Caco-2 (cell line): ENCODE measurements at regions not wholly inside any gene's neighbourhood (a gene's known extent, or its start where the extent isn't known, plus 50 kb on each side); places are given as distances from the start of the nearest gene placed in this dataset.

ENCODE experiments used
- BruUV-seq: library from RNA; stranded (reverse); fragments of 400-500 nt; replicated peaks from 2 replicates; lab custom pipeline; 2021; lab: Mats Ljungman, UMichigan
- CTCF ChIA-PET: fragments of 300-600 bp; sonication (Branson Sonifier 250); formaldehyde crosslinking; loops from one replicate; lab custom pipeline; 2022; ENCODE audit warnings: antibody characterized with exemption; lab: Charles Lee
- POLR2A ChIA-PET: fragments of 300-600 bp; sonication (Branson Sonifier 250); formaldehyde crosslinking; loops from one replicate; lab custom pipeline; 2022; ENCODE audit warnings: antibody characterized with exemption; lab: Charles Lee
- DNase-seq, 2 experiments: peaks; one replicate each; pipeline versions ENCODE4 v3.0.0 to v3.0.0-alpha.2; 2020 to 2022
- H3K27me3 ChIP-seq: replicated peaks from 2 replicates; pipeline ENCODE4 v1.6.0; 2011; ENCODE audit warnings: low read length; ENCODE audit not compliant: control insufficient read depth, insufficient read depth
- H3K36me3 ChIP-seq: 2 replicates; pipeline ENCODE4 v1.5.1; 2011; ENCODE audit warnings: low read length; ENCODE audit not compliant: control insufficient read depth, insufficient read depth
- H3K4me1 ChIP-seq: fragments of 250-450 bp; sonication (Bioruptor Pico); 2 replicates; pipeline ENCODE4 v1.5.1; 2020; ENCODE audit warnings: mild to moderate bottlenecking
- H3K4me3 ChIP-seq: 2 replicates; pipeline ENCODE4 v1.5.1; 2011; ENCODE audit warnings: low read depth, mild to moderate bottlenecking, control low read depth, low read length
- H3K9me3 ChIP-seq: fragments of 250-450 bp; sonication (Bioruptor Pico); 2 replicates; pipeline ENCODE4 v1.5.1; 2020; ENCODE audit warnings: mild to moderate bottlenecking, moderate library complexity
- H3K27ac Mint-ChIP-seq: one replicate; pipeline ENCODE4 v1.8.0; 2022; ENCODE audit warnings: mixed read lengths; ENCODE audit not compliant: unreplicated experiment
- H3K27me3 Mint-ChIP-seq: one replicate; pipeline ENCODE4 v1.8.0; 2022; ENCODE audit warnings: mixed read lengths; ENCODE audit not compliant: insufficient read depth, unreplicated experiment
- H3K36me3 Mint-ChIP-seq: one replicate; pipeline ENCODE4 v1.8.0; 2022; ENCODE audit warnings: mild to moderate bottlenecking, mixed read lengths; ENCODE audit not compliant: insufficient read depth, unreplicated experiment
- H3K4me1 Mint-ChIP-seq: one replicate; pipeline ENCODE4 v1.8.0; 2022; ENCODE audit warnings: low read depth, mixed read lengths; ENCODE audit not compliant: unreplicated experiment
- H3K4me3 Mint-ChIP-seq: one replicate; pipeline ENCODE4 v1.8.0; 2022; ENCODE audit warnings: mild to moderate bottlenecking, moderate library complexity, mixed read lengths; ENCODE audit not compliant: unreplicated experiment
- H3K9me3 Mint-ChIP-seq: one replicate; pipeline ENCODE4 v1.8.0; 2022; ENCODE audit warnings: mixed read lengths; ENCODE audit not compliant: unreplicated experiment
- CTCF ChIP-seq, 2 experiments: fragments of 200-600 bp in 1 of 2; IDR thresholded peaks; 1 replicate in 1 of 2; 2 replicates in 1 of 2; pipeline versions ENCODE4 v1.5.1 to v1.8.0; 2011 to 2022; ENCODE audit warnings: antibody characterized with exemption in 1 of 2, control low read depth in 1 of 2, inconsistent platforms in 1 of 2, low read depth in 1 of 2, low read length in 1 of 2, mild to moderate bottlenecking in 1 of 2, moderate library complexity in 1 of 2; ENCODE audit not compliant: insufficient read depth in 1 of 2, severe bottlenecking in 1 of 2, unreplicated experiment in 1 of 2
- intact Hi-C: fragments of 100-400 bp; cut with micrococcal nuclease; formaldehyde crosslinking; loops from one replicate; pipeline ENCODE4 v1.10.0; 2022; ENCODE audit not compliant: unreplicated experiment

- Mint-ChIP-seq H3K4me3 (no peak overlapping the region), H3K27ac (no peak overlapping the region), H3K36me3 (peaks cover 8% of the 10 kb centered on the region), H3K4me1 (peaks cover 20% of the 10 kb centered on the region), H3K9me3 (peaks cover 29% of the 10 kb centered on the region), H3K27me3 (no peaks in the 10 kb centered on the region)
- BruUV-seq, result no TSS peak
- ChIA-PET POLR2A (interaction anchor here (0.6 kb wide), 1 partner anchor 69 kb away, joined by 14 read pairs; no protein-coding TSS in a partner anchor), CTCF (no interaction called here)
- intact Hi-C loops, result no loop called here
- Histone ChIP-seq H3K36me3 (no peaks in the 10 kb centered on the region), H3K4me3 (no peak overlapping the region), H3K4me1 (peaks cover 20% of the 10 kb centered on the region), H3K27me3 (no peaks in the 10 kb centered on the region), H3K9me3 (peaks cover 13% of the 10 kb centered on the region; the same call in 1 of the 2 replicates)
- TF ChIP-seq CTCF (IDR thresholded peaks at IDR 0.05; ENCODE audit: insufficient read depth in 1 of 2, low read depth in 1 of 2, low read length in 1 of 2, severe bottlenecking in 1 of 2, unreplicated experiment in 1 of 2), result no peak
- no peak for DNase-seq
Measured at GRCh38 chr7:21357151-21358097, 70.5 kb upstream of the SP4 start.

- BruUV-seq, result no TSS peak
- ChIA-PET CTCF (no interaction called here), POLR2A (no interaction called here)
- H3K4me3 ChIP-seq, result no peak overlapping the region
- peaks cover 13% of the 10 kb centered on the region for H3K9me3 ChIP-seq
- no peak for TF ChIP-seq CTCF (IDR thresholded peaks at IDR 0.05; ENCODE audit: insufficient read depth in 1 of 2, low read depth in 1 of 2, low read length in 1 of 2, severe bottlenecking in 1 of 2, unreplicated experiment in 1 of 2)
- H3K4me1 ChIP-seq, result peaks cover 21% of the 10 kb centered on the region
- Mint-ChIP-seq H3K27ac (no peak overlapping the region), H3K36me3 (peaks cover 8% of the 10 kb centered on the region), H3K4me1 (peaks cover 20% of the 10 kb centered on the region), H3K27me3 (no peaks in the 10 kb centered on the region), H3K9me3 (peaks cover 28% of the 10 kb centered on the region), H3K4me3 (no peak overlapping the region)
- intact Hi-C loops, result no loop called here
- no peaks in the 10 kb centered on the region for H3K36me3 ChIP-seq
- no peaks in the 10 kb centered on the region for H3K27me3 ChIP-seq
- DNase-seq, result no peak
Measured at GRCh38 chr7:21358648-21359047, 69.2 kb upstream of the SP4 start.

- Mint-ChIP-seq H3K9me3 (peaks cover 28% of the 10 kb centered on the region), H3K4me1 (peaks cover 20% of the 10 kb centered on the region), H3K27me3 (no peaks in the 10 kb centered on the region), H3K4me3 (no peak overlapping the region), H3K27ac (no peak overlapping the region), H3K36me3 (peaks cover 13% of the 10 kb centered on the region)
- H3K27me3 ChIP-seq, result no peaks in the 10 kb centered on the region
- H3K36me3 ChIP-seq, result no peaks in the 10 kb centered on the region
- no peak for TF ChIP-seq CTCF (IDR thresholded peaks at IDR 0.05; ENCODE audit: insufficient read depth in 1 of 2, low read depth in 1 of 2, low read length in 1 of 2, severe bottlenecking in 1 of 2, unreplicated experiment in 1 of 2)
- no TSS peak for BruUV-seq
- H3K4me1 ChIP-seq, result peaks cover 26% of the 10 kb centered on the region
- H3K9me3 ChIP-seq, result peaks cover 17% of the 10 kb centered on the region
- intact Hi-C loops, result no loop called here
- CTCF ChIA-PET, result no interaction called here
- POLR2A ChIA-PET, result interaction anchor here (0.7 kb wide), 1 partner anchor 68 kb away, joined by 3 read pairs; no protein-coding TSS in a partner anchor
- H3K4me3 ChIP-seq, result no peak overlapping the region
- no peak for DNase-seq
Measured at GRCh38 chr7:21359163-21359562, 68.7 kb upstream of the SP4 start.
